Heart left ventricle (tissue), 16 donors: ENCODE measurements at regions not wholly inside any gene's neighbourhood (a gene's known extent, or its start where the extent isn't known, plus 50 kb on each side); places are given as distances from the start of the nearest gene placed in this dataset.
"Not testable (repeated sequence)": the region's sequence is repeated elsewhere in the genome, so short reads cannot be mapped to it uniquely, and the experiment has no call there.

Experiments used
- ATAC-seq, 4 donors: fragments of 200-7000 bp; cut with Tn5 transposase; one replicate each; pipeline ENCODE4 v1.9.1; 2020 to 2022; ENCODE audit warnings: moderate library complexity in 4 of 4, mild to moderate bottlenecking in 3 of 4, moderate number of reproducible peaks in 1 of 4
- DNase-seq, 5 donors: peaks; one replicate each; pipeline ENCODE4 v3.0.0-alpha.2; 2020
- H3K27ac ChIP-seq, 12 donors: fragments of 200-600 bp; sonication (generic) in 4 of 12; one replicate each; pipeline versions ENCODE4 v1.5.0 to v1.8.0; 2016 to 2022; ENCODE audit warnings: mild to moderate bottlenecking in 2 of 12
- H3K27me3 ChIP-seq, 9 donors: fragments of 200-600 bp; sonication (generic) in 2 of 9; one replicate each; pipeline versions ENCODE4 v1.5.1 to v1.8.0; 2016 to 2022; ENCODE audit warnings: mild to moderate bottlenecking in 3 of 9
- H3K36me3 ChIP-seq, 9 donors: fragments of 200-600 bp; sonication (generic) in 2 of 9; one replicate each; pipeline versions ENCODE4 v1.5.0 to v1.8.0; 2018 to 2022; ENCODE audit warnings: mild to moderate bottlenecking in 2 of 9
- H3K4me1 ChIP-seq, 12 donors: fragments of 200-600 bp; sonication (generic) in 4 of 12; one replicate each; pipeline versions ENCODE4 v1.5.0 to v1.8.0; 2016 to 2022; ENCODE audit warnings: mild to moderate bottlenecking in 3 of 12
- H3K4me3 ChIP-seq, 12 donors: fragments of 200-600 bp; sonication (generic) in 4 of 12; one replicate each; pipeline versions ENCODE4 v1.5.0 to v1.8.0; 2017 to 2022; ENCODE audit warnings: mild to moderate bottlenecking in 9 of 12, moderate library complexity in 4 of 12
- H3K9me3 ChIP-seq, 12 donors: fragments of 200-600 bp; sonication (generic) in 4 of 12; one replicate each; pipeline versions ENCODE4 v1.5.0 to v1.8.0; 2016 to 2022; ENCODE audit warnings: mild to moderate bottlenecking in 1 of 12
- CTCF ChIP-seq, 12 donors: fragments of 200-600 bp; sonication (generic) in 4 of 12; IDR thresholded peaks; one replicate each; pipeline versions ENCODE4 v1.5.0 to v1.8.0; 2018 to 2022; ENCODE audit warnings: antibody characterized with exemption in 12 of 12, mild to moderate bottlenecking in 5 of 12
- POLR2A ChIP-seq, 2 donors: fragments of 450-650 bp; IDR thresholded peaks; one replicate each; pipeline ENCODE4 v1.6.1; 2017; ENCODE audit warnings: antibody characterized with exemption in 2 of 2, mild to moderate bottlenecking in 2 of 2, moderate library complexity in 2 of 2
- WGBS, 4 donors: extraction: QIAGEN DNeasy Blood & Tissue Kit in 2 of 4; methylation state at CpG; one replicate each; pipeline versions ENCODE4 v1.1.5 to v1.1.7; 2013 to 2018; 5-methylcytosine and 5-hydroxymethylcytosine counted together
- intact Hi-C, 10 donors: fragments of 100-400 bp; cut with DNase I; formaldehyde crosslinking; loops; one replicate each; pipeline versions ENCODE4 v1.11.1 to v1.14.2; 2022
- donor health status: ischemic (EF 13 %, LVEDD 7.1; RV severe dilation, severe dysfunction).
- donor health status: healthy with polysubstance abuse.
- donor health status: DM: no; HTN: yes; CAD: no.
- donor health status: DM: no; HTN: no; CAD: no.
- donor health status: ischemic (EF 25% LVEDD 6.9; RV normal size, moderate dysfunction).
- donor health status: ischemic (EF 25% LVEDD 5.7; RV mildly dilated, moderate dysfunction).
- donor health status: healthy.
- donor health status: DM: yes; HTN: yes; CAD: no.
- donor health status: ischemic (EF 35%, LVEDD 5.7; RV mildly dilated, moderate dysfunction).
- donor health status: nonischemic (EF 11% LVEDD 7.7; RV severe dilation, severe dysfunction).
- donor health status: DM: yes; HTN: yes; CAD: no.
- donor health status: PGD.
- donor health status: ischemic (EF 29% LVEDD 5.4; RV normal size, mild dysfunction).
- donor health status: nonischemic (EF 23%, LVEDD 6.1; RV moderate dilation, normal function).

- Histone ChIP-seq H3K27ac (no peak overlapping the region), H3K4me3 (no peak overlapping the region), H3K4me1 (no peaks in the 10 kb centered on the region), H3K9me3 (no peaks in the 10 kb centered on the region), H3K27me3 (no peaks in the 10 kb centered on the region), H3K36me3 (no peaks in the 10 kb centered on the region)
- no peak for TF ChIP-seq CTCF (IDR thresholded peaks at IDR 0.05)
- TF ChIP-seq POLR2A (IDR thresholded peaks at IDR 0.05): no peak
- ATAC-seq (no peak), DNase-seq (no peak)
- intact Hi-C loops: no loop called here
These were observed 507.9 kb upstream of the FANCL start for GRCh38 chr2:58749041-58749440.

DNA sequence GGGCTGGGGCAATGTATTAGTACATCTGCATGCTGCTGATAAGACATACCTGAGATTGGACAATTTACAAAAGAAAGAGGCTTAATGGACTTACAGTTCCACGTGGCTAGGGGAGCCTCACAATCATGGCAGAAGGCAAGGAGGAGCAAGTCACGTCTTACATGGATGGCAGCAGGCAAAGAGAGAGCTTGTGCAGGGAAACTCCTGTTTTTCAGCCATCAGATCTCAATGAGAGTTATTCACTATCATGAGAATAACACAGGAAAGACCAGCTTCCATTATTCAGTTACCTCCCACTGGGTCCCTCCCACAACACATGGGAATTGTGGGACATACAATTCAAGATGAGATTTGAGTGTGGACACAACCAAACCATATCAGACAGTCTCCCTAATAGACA lies 504.2 kb upstream of the FANCL start:
- H3K4me3 ChIP-seq, DNase-seq, ATAC-seq, H3K9me3 ChIP-seq, H3K4me1 ChIP-seq, intact Hi-C loops, H3K27ac ChIP-seq, H3K36me3 ChIP-seq, H3K27me3 ChIP-seq: not testable (repeated sequence)
- 61 to 85% (median 73%) methylated on average over 2 of the region's 2 CpGs for WGBS, 4 donors

GRCh38 chr2:58740426-58740825 lies 499.3 kb upstream of the FANCL start:
- ATAC-seq (no peak), DNase-seq (no peak)
- no peaks in the 10 kb centered on the region for H3K27me3 ChIP-seq
- 64 to 73% (median 68%) methylated on average over 1 of the region's 1 CpG for WGBS, 4 donors
- no peak overlapping the region for H3K4me3 ChIP-seq
- H3K27ac ChIP-seq: no peak overlapping the region
- intact Hi-C loops: no loop called here
- TF ChIP-seq POLR2A (IDR thresholded peaks at IDR 0.05) (no peak), CTCF (IDR thresholded peaks at IDR 0.05) (no peak)
- H3K9me3 ChIP-seq: no peaks in the 10 kb centered on the region
- H3K4me1 ChIP-seq: no peaks in the 10 kb centered on the region
- no peaks in the 10 kb centered on the region for H3K36me3 ChIP-seq

DNA sequence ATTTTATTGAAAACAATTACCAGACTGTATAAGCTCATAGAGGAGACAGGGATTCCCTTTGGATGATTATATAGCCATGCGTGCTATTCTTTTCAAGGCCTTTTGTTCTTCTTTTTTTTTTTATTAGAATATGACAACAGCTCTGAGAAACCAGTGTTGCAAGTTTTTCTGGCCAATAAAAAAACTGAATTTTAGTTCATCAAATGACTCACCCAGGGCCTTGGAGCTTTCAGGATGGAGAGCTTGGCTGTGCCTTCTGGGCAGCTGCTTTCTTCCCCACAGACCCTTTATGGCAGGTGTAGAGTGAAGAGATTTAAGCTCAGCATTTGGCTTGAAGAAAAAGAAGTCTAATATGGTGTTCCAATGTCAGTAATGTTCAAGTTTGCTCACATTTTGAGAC lies 497.9 kb upstream of the FANCL start:
- Histone ChIP-seq H3K27ac (no peak overlapping the region), H3K27me3 (no peaks in the 10 kb centered on the region), H3K4me3 (no peak overlapping the region), H3K4me1 (no peaks in the 10 kb centered on the region), H3K36me3 (no peaks in the 10 kb centered on the region), H3K9me3 (no peaks in the 10 kb centered on the region)
- 85 to 98% (median 95%) methylated on average over 1 of the region's 1 CpG for WGBS, 4 donors
- TF ChIP-seq CTCF (IDR thresholded peaks at IDR 0.05) (no peak), POLR2A (IDR thresholded peaks at IDR 0.05) (no peak)
- intact Hi-C loops: no loop called here
- no peak for DNase-seq
- no peak for ATAC-seq

- no peaks in the 10 kb centered on the region for H3K9me3 ChIP-seq
- ATAC-seq (no peak), DNase-seq (no peak)
- 35 to 60% (median 57%) methylated on average over 1 of the region's 1 CpG for WGBS, 4 donors
- intact Hi-C loops: no loop called here
- no peaks in the 10 kb centered on the region for H3K4me1 ChIP-seq
- no peak overlapping the region for H3K4me3 ChIP-seq
- H3K27me3 ChIP-seq: no peaks in the 10 kb centered on the region
- H3K27ac ChIP-seq: no peak overlapping the region
- H3K36me3 ChIP-seq: no peaks in the 10 kb centered on the region
- TF ChIP-seq CTCF (IDR thresholded peaks at IDR 0.05) (no peak), POLR2A (IDR thresholded peaks at IDR 0.05) (no peak)
These were observed 493.2 kb upstream of the FANCL start for GRCh38 chr2:58734365-58734764.
